HCT116 (cell line): ENCODE measurements at regions not wholly inside any gene's neighbourhood (a gene's known extent, or its start where the extent isn't known, plus 50 kb on each side); places are given as distances from the start of the nearest gene placed in this dataset.

Source experiments
- ATAC-seq: fragments of 200-7000 bp; cut with Tn5 transposase; 2 replicates; pipeline ENCODE4 v1.9.1; 2020; ENCODE audit warnings: mild to moderate bottlenecking, moderate library complexity
- BruUV-seq: library from RNA; stranded (reverse); fragments of 400-500 nt; replicated peaks from 2 replicates; lab custom pipeline; 2021; lab: Mats Ljungman, UMichigan
- CTCF ChIA-PET: fragments of 300-600 bp; sonication (Branson Sonifier 250); formaldehyde crosslinking; loops from one replicate; lab custom pipeline; 2021; ENCODE audit warnings: antibody characterized with exemption; lab: Charles Lee
- POLR2A ChIA-PET: fragments of 300-600, 350-600 bp; sonication (Branson Sonifier 250); formaldehyde crosslinking; loops from one replicate; lab custom pipeline; 2021; ENCODE audit warnings: antibody characterized with exemption; lab: Charles Lee
- RAD21 ChIA-PET, 2 experiments: fragments of 300-600 bp; sonication (Branson Sonifier 250); formaldehyde crosslinking; loops; one replicate each; lab custom pipeline; 2023; ENCODE audit warnings: low total read pairs in 2 of 2; ENCODE audit not compliant: uncharacterized antibody in 2 of 2, unreplicated experiment in 2 of 2, low non-redundant PET in 1 of 2; lab: Charles Lee
- DNase-seq: peaks from one replicate; pipeline ENCODE4 v3.0.0-alpha.2; 2010; ENCODE audit warnings: low read depth, low spot score
- H2AFZ ChIP-seq: fragments of 200-600 bp; shearing (Covaris generic), sonication (generic); 2 replicates; pipeline ENCODE4 v1.6.1; 2017; ENCODE audit warnings: low read depth, mixed run types, mixed read lengths, antibody characterized with exemption, low read length; ENCODE audit not compliant: poor library complexity, severe bottlenecking
- H3K27ac ChIP-seq: 2 replicates; pipeline ENCODE4 v1.5.1; 2012; ENCODE audit warnings: low read depth, low read length
- H3K27me3 ChIP-seq: fragments of 200-600 bp; sonication (generic); 2 replicates; pipeline ENCODE4 v1.6.1; 2016; ENCODE audit warnings: mixed run types, low read length, mixed read lengths; ENCODE audit not compliant: insufficient read depth
- H3K36me3 ChIP-seq, 2 experiments: fragments of 200-500 bp in 1 of 2; fragments of 200-600 bp in 1 of 2; sonication (Bioruptor generic) in 1 of 2; sonication (generic) in 1 of 2; 2 replicates each; pipeline versions ENCODE4 v1.5.1 to v1.6.1; 2014 to 2016; ENCODE audit warnings: low read length in 2 of 2, inconsistent platforms in 1 of 2, mixed read lengths in 1 of 2, mixed run types in 1 of 2; ENCODE audit not compliant: insufficient read depth in 2 of 2, control insufficient read depth in 1 of 2
- H3K4me1 ChIP-seq, 2 experiments: fragments of 200-600 bp in 1 of 2; sonication (generic) in 1 of 2; 2 replicates each; pipeline versions ENCODE4 v1.5.1 to v1.6.1; 2012 to 2017; ENCODE audit warnings: low read length in 2 of 2, inconsistent platforms in 1 of 2, mild to moderate bottlenecking in 1 of 2, mixed read lengths in 1 of 2, mixed run types in 1 of 2, moderate library complexity in 1 of 2; ENCODE audit not compliant: insufficient read depth in 2 of 2, control insufficient read depth in 1 of 2
- H3K4me2 ChIP-seq: fragments of 200-600 bp; sonication (generic); 2 replicates; pipeline ENCODE4 v1.6.1; 2017; ENCODE audit warnings: mixed run types, low read length, mixed read lengths
- H3K4me3 ChIP-seq, 2 experiments: fragments of 200-600 bp in 1 of 2; sonication (generic) in 1 of 2; replicated peaks in 1 of 2; 2 replicates each; pipeline ENCODE4 v1.5.1; 2011 to 2016; ENCODE audit warnings: low read length in 2 of 2, control low read depth in 1 of 2, low read depth in 1 of 2, mild to moderate bottlenecking in 1 of 2, mixed read lengths in 1 of 2, mixed run types in 1 of 2
- H3K79me2 ChIP-seq: fragments of 200-600 bp; sonication (generic); 2 replicates; pipeline ENCODE4 v1.6.1; 2017; ENCODE audit warnings: mild to moderate bottlenecking, mixed run types, low read length, moderate library complexity, mixed read lengths; ENCODE audit not compliant: insufficient read depth
- H3K9ac ChIP-seq: fragments of 200-600 bp; sonication (generic); 2 replicates; pipeline ENCODE4 v1.6.1; 2016; ENCODE audit warnings: low read length, mixed read lengths
- H3K9me2 ChIP-seq: fragments of 200-600 bp; sonication (generic), shearing (Covaris generic); 2 replicates; pipeline ENCODE4 v1.6.1; 2017; ENCODE audit warnings: mixed run types, mild to moderate bottlenecking, moderate library complexity; ENCODE audit not compliant: insufficient read depth
- H3K9me3 ChIP-seq, 2 experiments: fragments of 200-500 bp in 1 of 2; fragments of 200-600 bp in 1 of 2; sonication (Bioruptor generic) in 1 of 2; sonication (generic) in 1 of 2; 2 replicates each; pipeline ENCODE4 v1.6.1; 2014 to 2017; ENCODE audit warnings: low read length in 2 of 2, mixed read lengths in 2 of 2, inconsistent platforms in 1 of 2, low read depth in 1 of 2, mild to moderate bottlenecking in 1 of 2, mixed run types in 1 of 2, moderate library complexity in 1 of 2; ENCODE audit not compliant: control insufficient read depth in 1 of 2, insufficient read depth in 1 of 2
- H4K20me1 ChIP-seq: fragments of 200-600 bp; sonication (generic), shearing (Covaris generic); 2 replicates; pipeline ENCODE4 v1.6.1; 2017; ENCODE audit warnings: mixed run types, mild to moderate bottlenecking, moderate library complexity; ENCODE audit not compliant: insufficient read depth
- EZH2 ChIP-seq: fragments of 200-600 bp; sonication (generic); IDR thresholded peaks from 2 replicates; pipeline ENCODE4 v1.6.1; 2017; ENCODE audit warnings: antibody characterized with exemption, mixed run types
- POLR2AphosphoS5 ChIP-seq: IDR thresholded peaks from 2 replicates; pipeline ENCODE4 v1.6.1; 2011; ENCODE audit warnings: mild to moderate bottlenecking, low read depth, low read length, moderate library complexity
- SIN3A ChIP-seq: IDR thresholded peaks from 2 replicates; pipeline ENCODE4 v1.6.1; 2012; ENCODE audit warnings: low read depth
- SRF ChIP-seq: IDR thresholded peaks from 2 replicates; pipeline ENCODE4 v1.6.1; 2012; ENCODE audit warnings: low read depth
- ZFX ChIP-seq: fragments of 450-650 bp; IDR thresholded peaks from 2 replicates; pipeline ENCODE4 v1.6.1; 2017
- ZNF274 ChIP-seq: fragments of 200-500 bp; sonication (Bioruptor generic); IDR thresholded peaks from 2 replicates; pipeline ENCODE4 v1.6.1; 2014; ENCODE audit warnings: mild to moderate bottlenecking, low read depth, low read length, inconsistent platforms
- intact Hi-C: fragments of 100-400 bp; cut with micrococcal nuclease; formaldehyde crosslinking; loops from 2 replicates; pipeline ENCODE4 v1.10.0; 2022
- TF ChIP-seq, protein P1 (sequence below), 3 experiments: fragments of 200-600 bp in 1 of 3; sonication (generic) in 1 of 3; IDR thresholded peaks in 2 of 3; conservative IDR thresholded peaks in 1 of 3; 2 replicates each; pipeline ENCODE4 v1.5.1; 2012 to 2017; ENCODE audit warnings: low read depth in 2 of 3, low read length in 2 of 3, antibody characterized with exemption in 1 of 3, borderline replicate concordance in 1 of 3, control low read depth in 1 of 3, mild to moderate bottlenecking in 1 of 3, mixed read lengths in 1 of 3, mixed run types in 1 of 3, moderate library complexity in 1 of 3; ENCODE audit not compliant: insufficient read depth in 1 of 3
- TF ChIP-seq, protein P2 (sequence below): IDR thresholded peaks from 2 replicates; pipeline ENCODE4 v1.6.1; 2012

DNA sequence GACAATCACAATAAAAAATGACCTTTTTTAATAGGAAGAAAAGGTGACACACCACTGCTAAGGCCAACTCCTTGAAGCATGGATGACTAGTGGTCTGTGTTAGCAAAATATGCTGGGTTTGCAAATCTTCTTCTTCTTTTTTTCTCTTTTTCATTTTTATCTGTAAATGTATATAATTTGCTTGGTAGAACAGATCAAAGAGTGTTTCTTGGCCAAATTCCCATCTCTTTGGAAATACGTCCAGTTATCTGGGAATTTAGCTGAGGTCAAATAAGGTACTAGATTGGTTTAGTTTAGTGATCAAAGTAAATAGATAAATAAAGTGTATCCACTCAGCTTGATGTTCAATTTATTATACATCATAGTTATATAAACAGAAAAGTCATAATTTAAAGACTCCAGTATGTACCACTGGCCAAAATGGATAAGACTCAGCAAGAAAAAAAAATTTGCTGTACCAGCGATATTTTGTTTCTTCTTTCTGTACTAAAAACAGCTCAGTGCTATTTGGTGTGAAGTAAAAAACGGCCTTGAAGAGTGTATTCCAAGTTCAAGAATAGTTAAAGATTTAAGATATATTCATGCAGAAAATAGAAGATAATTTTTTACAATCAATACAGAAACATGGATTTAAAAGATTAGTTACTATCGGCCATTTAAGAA, 738.6 kb upstream of the PIK3C3 start (continued):
- no peak for TF ChIP-seq EZH2

DNA sequence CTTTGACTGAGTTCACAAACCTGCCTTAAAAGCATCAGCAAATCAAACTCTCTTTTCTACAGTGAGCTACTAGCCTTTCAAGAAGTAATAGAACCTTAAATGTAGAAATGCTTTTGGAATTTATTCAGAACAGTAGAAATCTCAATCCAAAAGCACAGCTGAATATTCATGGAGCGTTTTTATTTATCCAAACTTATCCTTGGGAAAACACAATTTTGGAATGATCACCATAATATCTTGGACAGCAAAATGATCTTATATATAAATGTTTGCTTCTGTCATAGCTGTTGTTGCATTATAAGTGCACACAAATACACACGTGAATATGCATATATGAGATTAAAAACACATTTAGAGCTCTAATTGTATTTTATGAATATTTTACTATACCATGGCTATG, 747.3 kb upstream of the PIK3C3 start:
- no peaks in the 10 kb centered on the region for H3K27me3 ChIP-seq
- H2AFZ ChIP-seq = no peak overlapping the region
- H3K4me3 ChIP-seq = no peak overlapping the region
- no peak overlapping the region for H3K27ac ChIP-seq
- H3K79me2 ChIP-seq = no peaks in the 10 kb centered on the region
- no peaks in the 10 kb centered on the region for H4K20me1 ChIP-seq
- no peaks in the 10 kb centered on the region for H3K36me3 ChIP-seq
- RAD21 ChIA-PET = no interaction called here
- POLR2A ChIA-PET = no interaction called here
- no peaks in the 10 kb centered on the region for H3K4me1 ChIP-seq
- H3K9me3 ChIP-seq = peaks cover 2 to 5% of the 10 kb centered on the region in 2 experiments; a peak in 2 of 4 replicates
- CTCF ChIA-PET = no interaction called here
- no peak for TF ChIP-seq ZFX
- no peak for TF ChIP-seq SIN3A
- TF ChIP-seq POLR2AphosphoS5 = no peak
- TF ChIP-seq, protein P1, sequence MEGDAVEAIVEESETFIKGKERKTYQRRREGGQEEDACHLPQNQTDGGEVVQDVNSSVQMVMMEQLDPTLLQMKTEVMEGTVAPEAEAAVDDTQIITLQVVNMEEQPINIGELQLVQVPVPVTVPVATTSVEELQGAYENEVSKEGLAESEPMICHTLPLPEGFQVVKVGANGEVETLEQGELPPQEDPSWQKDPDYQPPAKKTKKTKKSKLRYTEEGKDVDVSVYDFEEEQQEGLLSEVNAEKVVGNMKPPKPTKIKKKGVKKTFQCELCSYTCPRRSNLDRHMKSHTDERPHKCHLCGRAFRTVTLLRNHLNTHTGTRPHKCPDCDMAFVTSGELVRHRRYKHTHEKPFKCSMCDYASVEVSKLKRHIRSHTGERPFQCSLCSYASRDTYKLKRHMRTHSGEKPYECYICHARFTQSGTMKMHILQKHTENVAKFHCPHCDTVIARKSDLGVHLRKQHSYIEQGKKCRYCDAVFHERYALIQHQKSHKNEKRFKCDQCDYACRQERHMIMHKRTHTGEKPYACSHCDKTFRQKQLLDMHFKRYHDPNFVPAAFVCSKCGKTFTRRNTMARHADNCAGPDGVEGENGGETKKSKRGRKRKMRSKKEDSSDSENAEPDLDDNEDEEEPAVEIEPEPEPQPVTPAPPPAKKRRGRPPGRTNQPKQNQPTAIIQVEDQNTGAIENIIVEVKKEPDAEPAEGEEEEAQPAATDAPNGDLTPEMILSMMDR (IDR thresholded peaks at IDR 0.05 in 2 of 3, conservative IDR thresholded peaks at IDR 0.05 in 1 of 3; ENCODE audit: borderline replicate concordance in 1 of 3, insufficient read depth in 1 of 3, low read depth in 2 of 3, low read length in 2 of 3) = no peak
- TF ChIP-seq, protein P2, sequence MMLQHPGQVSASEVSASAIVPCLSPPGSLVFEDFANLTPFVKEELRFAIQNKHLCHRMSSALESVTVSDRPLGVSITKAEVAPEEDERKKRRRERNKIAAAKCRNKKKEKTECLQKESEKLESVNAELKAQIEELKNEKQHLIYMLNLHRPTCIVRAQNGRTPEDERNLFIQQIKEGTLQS = no peak
- no peak for TF ChIP-seq SRF
- TF ChIP-seq ZNF274 = no peak
- TF ChIP-seq, all 23 proteins: peak for 0
- intact Hi-C loops = no loop called here
- no TSS peak for BruUV-seq
- no peak overlapping the region for H3K9ac ChIP-seq
- H3K4me2 ChIP-seq = no peak overlapping the region
- ATAC-seq = no peak
- no peaks in the 10 kb centered on the region for H3K9me2 ChIP-seq
- no peak for DNase-seq
